H9 (cell line): ENCODE measurements at regions not wholly inside any gene's neighbourhood (a gene's known extent, or its start where the extent isn't known, plus 50 kb on each side); places are given as distances from the start of the nearest gene placed in this dataset.

Source experiments
- DNase-seq: peaks from one replicate; pipeline ENCODE4 v3.0.0-alpha.2; 2017
- H2AFZ ChIP-seq: one replicate; pipeline ENCODE4 v1.6.1; 2013; ENCODE audit warnings: mild to moderate bottlenecking, low read length, control low read depth, moderate library complexity
- H2AK5ac ChIP-seq: 2 replicates; pipeline ENCODE4 v1.6.1; 2013; ENCODE audit warnings: low read length, control low read depth, mixed read lengths; ENCODE audit not compliant: insufficient read length
- H2BK120ac ChIP-seq: one replicate; pipeline ENCODE4 v1.6.1; 2013; ENCODE audit warnings: low read depth, mild to moderate bottlenecking, low read length, control low read depth, inconsistent platforms; ENCODE audit not compliant: poor library complexity, severe bottlenecking
- H2BK12ac ChIP-seq: 2 replicates; pipeline ENCODE4 v1.6.1; 2013; ENCODE audit warnings: low read length, control low read depth, mixed read lengths, low read depth; ENCODE audit not compliant: insufficient read length
- H2BK15ac ChIP-seq: 2 replicates; pipeline ENCODE4 v1.6.1; 2013; ENCODE audit warnings: low read depth, low read length, control low read depth
- H2BK20ac ChIP-seq: one replicate; pipeline ENCODE4 v1.6.1; 2013; ENCODE audit warnings: low read depth, mild to moderate bottlenecking, low read length, control low read depth, inconsistent platforms; ENCODE audit not compliant: poor library complexity, severe bottlenecking
- H2BK5ac ChIP-seq: 2 replicates; pipeline ENCODE4 v1.6.1; 2013; ENCODE audit warnings: low read length, control low read depth, mixed read lengths; ENCODE audit not compliant: insufficient read length
- H3K14ac ChIP-seq: 2 replicates; pipeline ENCODE4 v1.6.1; 2013; ENCODE audit warnings: low read length, control low read depth; ENCODE audit not compliant: insufficient read depth
- H3K18ac ChIP-seq: 2 replicates; pipeline ENCODE4 v1.6.1; 2013; ENCODE audit warnings: low read depth, mild to moderate bottlenecking, mixed read lengths, low read length, control low read depth; ENCODE audit not compliant: insufficient read length
- H3K23ac ChIP-seq: 2 replicates; pipeline ENCODE4 v1.6.1; 2013; ENCODE audit warnings: low read length, control low read depth, mixed read lengths, low read depth; ENCODE audit not compliant: insufficient read length
- H3K23me2 ChIP-seq: 2 replicates; pipeline ENCODE4 v1.6.1; 2013; ENCODE audit warnings: low read depth, mild to moderate bottlenecking, mixed read lengths, low read length, control low read depth; ENCODE audit not compliant: insufficient read length, poor library complexity, severe bottlenecking
- H3K27ac ChIP-seq: 2 replicates; pipeline ENCODE4 v1.5.1; 2013; ENCODE audit warnings: low read length, control low read depth, mixed read lengths, low read depth; ENCODE audit not compliant: insufficient read length
- H3K27me3 ChIP-seq: 2 replicates; pipeline ENCODE4 v1.6.1; 2013; ENCODE audit warnings: low read length, control low read depth, inconsistent platforms; ENCODE audit not compliant: insufficient read depth
- H3K4ac ChIP-seq: 2 replicates; pipeline ENCODE4 v1.6.1; 2013; ENCODE audit warnings: low read depth, mild to moderate bottlenecking, control low read depth, inconsistent platforms, low read length, moderate library complexity
- H3K4me1 ChIP-seq: 2 replicates; pipeline ENCODE4 v1.6.1; 2013; ENCODE audit warnings: low read length, control low read depth, inconsistent platforms; ENCODE audit not compliant: insufficient read depth
- H3K4me2 ChIP-seq: 2 replicates; pipeline ENCODE4 v1.6.1; 2013; ENCODE audit warnings: low read length, control low read depth, mixed read lengths; ENCODE audit not compliant: insufficient read length, insufficient read depth
- H3K56ac ChIP-seq: 2 replicates; pipeline ENCODE4 v1.6.1; 2013; ENCODE audit warnings: low read depth, mild to moderate bottlenecking, mixed read lengths, low read length, control low read depth; ENCODE audit not compliant: insufficient read length
- H3K79me1 ChIP-seq: 2 replicates; pipeline ENCODE4 v1.6.1; 2013; ENCODE audit warnings: low read depth, mild to moderate bottlenecking, moderate library complexity, low read length, control low read depth, inconsistent platforms; ENCODE audit not compliant: insufficient read depth, poor library complexity, severe bottlenecking
- H3K79me2 ChIP-seq: 2 replicates; pipeline ENCODE4 v1.6.1; 2013; ENCODE audit warnings: low read length, control low read depth, inconsistent platforms; ENCODE audit not compliant: insufficient read depth
- H3K9ac ChIP-seq: 2 replicates; pipeline ENCODE4 v1.6.1; 2013; ENCODE audit warnings: low read length, control low read depth, mixed read lengths; ENCODE audit not compliant: insufficient read length; ENCODE audit errors: extremely low read depth
- H3K9me3 ChIP-seq: one replicate; pipeline ENCODE4 v1.6.1; 2013; ENCODE audit warnings: low read depth, low read length, inconsistent platforms; ENCODE audit not compliant: control insufficient read depth
- H3T11ph ChIP-seq: one replicate; pipeline ENCODE4 v1.6.1; 2013; ENCODE audit warnings: mild to moderate bottlenecking, low read length, control low read depth, inconsistent platforms
- H4K20me1 ChIP-seq: one replicate; pipeline ENCODE4 v1.6.1; 2013; ENCODE audit not compliant: control insufficient read depth, insufficient read length, insufficient read depth
- H4K5ac ChIP-seq: 2 replicates; pipeline ENCODE4 v1.6.1; 2013; ENCODE audit warnings: low read depth, mild to moderate bottlenecking, mixed read lengths, low read length, control low read depth; ENCODE audit not compliant: insufficient read length
- H4K8ac ChIP-seq: replicated peaks from 2 replicates; pipeline ENCODE4 v1.6.1; 2013; ENCODE audit warnings: low read length, control low read depth, mixed read lengths, low read depth; ENCODE audit not compliant: insufficient read length
- H4K91ac ChIP-seq: 2 replicates; pipeline ENCODE4 v1.6.1; 2013; ENCODE audit warnings: low read depth, mild to moderate bottlenecking, moderate library complexity, mixed read lengths, low read length, control low read depth; ENCODE audit not compliant: insufficient read length
- H3K27ac Mint-ChIP-seq, 3 experiments: 2 replicates in 2 of 3; 3 replicates in 1 of 3; pipeline ENCODE4 v1.8.0; 2020 to 2021; ENCODE audit warnings: mixed read lengths in 3 of 3, mild to moderate bottlenecking in 1 of 3, moderate library complexity in 1 of 3
- H3K27me3 Mint-ChIP-seq: 2 replicates; pipeline ENCODE4 v1.8.0; 2021; ENCODE audit warnings: low read depth, mild to moderate bottlenecking, moderate library complexity, mixed read lengths
- H3K36me3 Mint-ChIP-seq, 3 experiments: 2 replicates in 2 of 3; 3 replicates in 1 of 3; pipeline ENCODE4 v1.8.0; 2020 to 2021; ENCODE audit warnings: low read depth in 3 of 3, mixed read lengths in 3 of 3; ENCODE audit not compliant: insufficient read depth in 1 of 3
- H3K4me1 Mint-ChIP-seq, 2 experiments: 2 replicates each; pipeline ENCODE4 v1.8.0; 2020; ENCODE audit warnings: mixed read lengths in 2 of 2
- H3K4me3 Mint-ChIP-seq, 2 experiments: 2 replicates in 1 of 2; 3 replicates in 1 of 2; pipeline ENCODE4 v1.8.0; 2020 to 2021; ENCODE audit warnings: mild to moderate bottlenecking in 2 of 2, mixed read lengths in 2 of 2, moderate library complexity in 1 of 2
- H3K9me3 Mint-ChIP-seq, 2 experiments: 2 replicates in 1 of 2; 3 replicates in 1 of 2; pipeline ENCODE4 v1.8.0; 2020; ENCODE audit warnings: mild to moderate bottlenecking in 2 of 2, mixed read lengths in 2 of 2, moderate library complexity in 1 of 2
- CTCF ChIP-seq: fragments of 200-600 bp; sonication (generic); conservative IDR thresholded peaks from 3 replicates; pipeline ENCODE4 v1.8.0; 2021; ENCODE audit warnings: antibody characterized with exemption, mild to moderate bottlenecking

GRCh38 chr3:159182961-159183360 is 381.1 kb downstream of the MFSD1 start:
- H3K27ac Mint-ChIP-seq, result no peak overlapping the region

More at GRCh38 chr3:159182961-159183360, 381.1 kb downstream of the MFSD1 start:
- Histone ChIP-seq H4K20me1 (no peaks in the 10 kb centered on the region), H2AFZ (no peak overlapping the region), H3K79me1 (no peaks in the 10 kb centered on the region), H3K79me2 (no peaks in the 10 kb centered on the region), H3K9ac (no peak overlapping the region), H3K14ac (no peak overlapping the region), H3K9me3 (no peaks in the 10 kb centered on the region), H3K27me3 (no peaks in the 10 kb centered on the region), H4K5ac (no peak overlapping the region), H3K56ac (no peak overlapping the region), H3K23me2 (no peaks in the 10 kb centered on the region), H2AK5ac (no peak overlapping the region), H3K4me2 (no peak overlapping the region), H3K23ac (no peak overlapping the region), H3K4ac (no peak overlapping the region), H2BK120ac (no peak overlapping the region), H3T11ph (no peak overlapping the region), H2BK15ac (no peak overlapping the region), H2BK20ac (no peak overlapping the region), H3K4me1 (no peaks in the 10 kb centered on the region), H3K18ac (no peak overlapping the region), H4K91ac (no peak overlapping the region), H2BK5ac (no peak overlapping the region), H4K8ac (no peak overlapping the region), H3K27ac (no peak overlapping the region), H2BK12ac (no peak overlapping the region)
- Mint-ChIP-seq H3K4me3 (no peak overlapping the region), H3K27me3 (no peaks in the 10 kb centered on the region; the same call in none of the 2 replicates), H3K4me1 (0 out of 4 replicates have a peak, but pooled peaks cover 0 to 2% of the 10 kb centered on the region in 2 experiments), H3K9me3 (no peaks in the 10 kb centered on the region; a peak in 1 of 5 replicates), H3K36me3 (no peaks in the 10 kb centered on the region)
- TF ChIP-seq CTCF, result no peak
- no peak for DNase-seq
